CD4-positive, alpha-beta T cell treated with Interleukin-21 for 1 hour (primary cell): ENCODE measurements at regions not wholly inside any gene's neighbourhood (a gene's known extent, or its start where the extent isn't known, plus 50 kb on each side); places are given as distances from the start of the nearest gene placed in this dataset.
"Not testable (repeated sequence)": the region's sequence is repeated elsewhere in the genome, so short reads cannot be mapped to it uniquely, and the experiment has no call there.

Experiments
- DNase-seq: peaks from one replicate; pipeline ENCODE4 v3.0.0-alpha.2; 2020

- DNase-seq, result not testable (repeated sequence)
Measured at GRCh38 chr12:14032191-14032590, 50.8 kb upstream of the GRIN2B start.

- DNase-seq, result no peak
Measured at GRCh38 chr12:14043776-14044175, 62.4 kb upstream of the GRIN2B start.

DNA sequence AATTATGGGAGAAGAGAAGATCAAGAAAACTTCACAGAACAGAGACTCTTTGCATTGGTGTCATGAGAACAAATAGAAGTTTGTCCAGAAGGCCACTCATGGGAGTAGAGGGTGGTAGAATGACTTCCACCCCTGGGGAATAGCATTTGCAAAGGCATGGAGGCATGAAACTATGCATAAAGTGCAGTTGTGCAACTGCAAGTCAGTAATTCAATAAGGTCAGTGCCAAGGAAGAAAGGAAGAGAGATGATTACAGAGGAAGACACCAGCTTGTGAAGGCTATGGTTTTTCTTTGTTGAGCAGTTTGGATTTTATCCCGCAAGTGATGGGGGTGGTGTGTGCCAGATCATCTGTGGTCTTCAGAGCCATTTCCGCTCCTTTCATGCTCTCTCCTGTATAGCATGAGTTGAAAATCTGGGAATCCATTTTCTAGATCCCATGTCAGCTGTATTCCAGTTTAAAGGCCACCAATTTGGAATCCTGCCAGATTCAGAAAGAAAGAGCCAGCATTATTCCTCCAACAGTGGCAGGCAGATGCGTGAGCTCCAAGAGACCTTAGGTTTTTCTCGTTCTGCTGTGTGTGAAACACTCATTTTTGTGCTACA lies 67.6 kb upstream of the GRIN2B start:
- no peak for DNase-seq

DNA sequence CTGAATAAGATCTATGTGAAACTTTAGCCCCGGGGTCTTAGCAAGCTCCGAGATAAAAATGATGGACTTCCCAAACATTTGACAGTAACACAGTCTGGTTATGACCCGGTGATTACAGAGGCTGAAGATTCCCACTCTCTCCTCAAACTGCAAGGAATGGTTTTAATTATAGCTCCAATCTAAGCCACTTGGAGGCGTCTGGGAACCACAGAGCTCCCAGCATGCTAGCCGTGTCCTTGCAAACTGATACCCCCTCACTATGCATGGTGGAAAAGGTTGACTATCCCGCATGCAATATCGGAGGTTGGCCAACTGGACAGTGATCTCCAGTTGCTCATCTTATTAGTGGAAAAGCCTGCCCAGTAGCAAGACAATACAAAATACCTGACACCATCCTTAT lies 76.5 kb upstream of the GRIN2B start:
- no peak for DNase-seq

GRCh38 chr12:14058717-14059116 lies 77.3 kb upstream of the GRIN2B start:
- DNase-seq, result no peak

DNA sequence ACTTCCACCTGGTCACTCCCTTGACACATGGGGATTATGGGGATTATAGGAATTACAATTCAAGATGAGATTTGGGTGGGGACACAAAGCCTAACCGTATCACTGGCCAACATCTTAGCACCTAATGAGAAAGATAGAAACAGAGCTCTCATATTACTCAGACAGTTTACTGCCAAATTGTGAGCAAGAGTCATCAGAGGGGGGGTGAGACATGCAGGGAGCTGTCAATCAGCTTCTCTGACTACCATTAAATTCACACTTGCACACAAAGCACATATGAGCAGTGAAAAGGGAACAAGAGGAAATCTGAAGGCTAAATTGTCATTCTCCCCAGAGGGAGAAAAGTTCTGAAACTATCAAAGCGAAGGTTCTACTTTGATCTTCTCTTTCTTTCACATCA lies 78.1 kb upstream of the GRIN2B start:
- no peak for DNase-seq

- no peak for DNase-seq
Measured at GRCh38 chr12:14065616-14066015, 84.2 kb upstream of the GRIN2B start.

GRCh38 chr12:14066021-14066420 lies 84.6 kb upstream of the GRIN2B start:
- no peak for DNase-seq

- no peak for DNase-seq
Measured at GRCh38 chr12:14068961-14069360, 87.6 kb upstream of the GRIN2B start.

DNA sequence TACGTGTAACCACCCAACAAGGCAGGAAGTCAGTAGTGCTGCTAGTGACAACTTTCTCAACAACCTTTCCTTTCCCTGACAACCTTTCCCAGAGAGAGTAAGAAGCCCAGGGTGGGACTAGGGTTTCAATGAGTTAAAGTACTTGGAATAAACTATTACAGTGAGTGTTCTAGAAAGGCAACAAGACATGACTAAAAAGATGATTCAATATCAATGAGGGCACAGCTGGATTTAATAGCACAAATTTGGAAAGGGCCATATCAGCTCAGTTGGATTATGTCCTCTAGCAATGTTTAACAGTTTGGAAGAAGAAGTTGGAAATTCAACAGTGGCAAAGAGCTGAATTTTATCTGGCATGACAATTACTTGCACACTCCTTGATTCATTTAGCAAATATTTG lies 90.4 kb upstream of the GRIN2B start:
- no peak for DNase-seq

GRCh38 chr12:14072987-14073386 lies 91.6 kb upstream of the GRIN2B start:
- DNase-seq, result no peak

- DNase-seq, result no peak
Measured at GRCh38 chr12:14075797-14076393, 94.5 kb upstream of the GRIN2B start.

DNA sequence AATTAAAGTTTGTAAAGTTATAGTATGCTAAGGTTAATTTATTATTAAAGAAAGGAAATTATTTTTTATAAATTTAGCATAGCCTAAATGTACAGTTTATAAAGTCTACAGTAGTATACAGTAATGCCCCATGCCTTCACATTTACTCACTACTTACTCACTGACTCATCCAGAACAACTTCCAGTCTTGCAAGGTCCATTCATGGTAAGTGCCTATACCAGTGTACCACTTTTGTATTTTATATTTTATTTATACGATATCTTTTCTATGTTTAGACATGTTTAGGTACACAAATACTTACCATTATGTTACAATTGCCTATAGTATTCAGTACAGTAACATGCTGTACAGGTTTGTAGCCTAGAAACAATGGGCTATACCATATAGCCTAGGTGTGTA lies 95.1 kb upstream of the GRIN2B start:
- DNase-seq, result no peak

DNA sequence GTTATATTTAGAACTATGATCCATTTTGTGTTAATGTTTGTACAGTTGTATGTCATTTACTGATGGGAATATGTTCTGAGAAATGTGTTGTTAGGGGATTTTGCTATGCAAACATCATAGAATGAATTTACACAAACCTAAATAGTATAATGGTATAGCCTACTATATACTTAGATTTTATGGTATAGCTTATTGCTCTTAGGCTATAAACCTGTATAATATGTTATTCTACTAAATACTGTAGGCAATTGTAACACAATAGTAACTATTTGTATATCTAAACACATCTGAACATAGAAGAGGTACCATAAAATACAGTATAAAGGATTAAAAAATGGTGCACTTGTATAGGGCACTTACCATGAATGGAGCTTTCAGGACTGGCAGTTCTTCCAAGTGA lies 105.4 kb upstream of the GRIN2B start:
- DNase-seq, result no peak

DNA sequence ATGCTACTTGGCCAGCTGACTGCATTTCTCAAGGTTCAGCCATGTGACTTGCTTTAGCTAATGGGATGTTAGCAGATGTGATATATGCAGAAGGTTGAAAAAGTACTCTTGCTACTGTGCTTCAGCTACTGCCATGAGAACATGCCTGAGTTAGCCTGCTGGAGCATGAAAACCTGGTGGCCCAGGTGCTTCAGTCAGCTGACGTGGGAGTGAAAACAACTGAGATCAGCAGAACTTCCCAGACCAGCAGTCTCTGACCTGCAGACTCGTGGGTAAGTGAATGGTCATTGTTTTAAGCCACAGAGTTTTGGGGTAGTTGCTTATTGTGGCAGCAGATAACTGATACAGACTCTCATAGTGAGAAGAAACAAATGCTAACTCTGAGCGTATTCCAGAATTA lies 118.6 kb upstream of the GRIN2B start:
- no peak for DNase-seq

DNA sequence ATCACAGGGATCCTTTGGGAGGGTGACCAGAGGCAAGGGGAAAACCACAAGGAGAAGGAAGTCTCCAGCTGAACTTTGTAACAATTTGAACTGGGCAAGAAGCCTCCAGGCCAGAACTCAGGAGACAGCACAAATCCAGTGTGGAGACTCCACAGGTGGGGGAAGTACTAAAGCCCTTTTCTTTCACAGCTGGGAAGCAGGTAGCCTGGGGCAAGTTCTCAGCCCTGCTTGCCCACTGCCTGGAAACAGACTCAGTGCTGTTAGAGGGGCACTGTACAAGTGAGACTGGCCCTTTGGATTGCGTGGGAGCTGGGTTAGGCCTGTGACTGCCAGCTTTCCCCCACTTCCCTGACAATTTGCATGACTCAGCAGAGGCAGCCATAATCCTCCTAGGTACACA lies 120.2 kb upstream of the GRIN2B start:
- DNase-seq, result not testable (repeated sequence)

DNA sequence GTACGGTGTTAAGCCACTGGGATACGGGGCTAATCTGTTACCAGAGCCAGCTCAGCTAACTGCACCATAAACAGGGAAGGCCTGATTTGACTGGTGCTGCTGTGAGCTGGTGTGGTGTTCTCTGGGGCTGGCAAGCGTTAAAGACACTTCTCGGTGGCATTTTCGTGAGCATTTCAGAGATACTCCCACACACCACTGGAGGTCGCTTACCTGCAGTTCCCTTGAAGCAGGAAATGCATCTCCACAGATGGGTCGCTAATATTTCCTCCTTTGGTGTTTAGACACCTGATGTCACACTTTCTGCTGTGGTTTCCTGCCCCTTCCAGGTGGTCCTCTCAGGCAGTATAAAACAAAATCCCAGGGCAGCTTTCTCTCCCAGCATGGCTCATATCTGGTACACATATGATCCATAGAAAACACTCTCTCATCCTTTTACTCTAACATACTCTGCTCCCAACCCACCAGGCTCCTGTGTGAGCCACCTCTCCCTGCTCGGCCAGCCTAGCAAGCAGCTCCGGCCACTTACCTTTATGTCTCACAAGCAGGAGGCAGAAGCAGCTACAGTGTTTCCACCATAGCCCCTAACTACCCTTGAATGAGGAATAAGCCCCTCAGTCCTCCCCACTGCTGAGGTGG lies 129.9 kb upstream of the GRIN2B start:
- DNase-seq, result no peak

GRCh38 chr12:14113031-14113430 lies 131.6 kb upstream of the GRIN2B start:
- DNase-seq, result no peak

DNA sequence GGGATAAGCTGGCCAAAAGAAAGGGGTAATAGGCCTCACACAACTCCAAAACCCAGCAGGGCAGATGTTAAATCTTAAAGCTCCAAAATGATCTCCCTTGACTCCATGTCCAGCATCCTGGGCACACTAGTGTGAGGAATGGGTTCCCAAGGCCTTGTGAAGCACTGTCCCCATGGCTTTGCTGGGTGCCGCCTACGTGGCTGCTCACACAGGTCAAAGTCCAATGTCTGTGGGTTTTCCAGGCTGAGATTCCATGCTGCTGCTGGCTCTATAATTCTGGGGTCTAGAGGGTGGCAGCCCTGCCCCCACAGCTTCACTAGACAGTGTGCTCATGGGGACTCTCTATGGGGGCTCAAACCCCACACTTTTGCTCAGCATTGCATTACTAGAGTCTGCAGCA lies 145.3 kb upstream of the GRIN2B start:
- no peak for DNase-seq

GRCh38 chr12:14129611-14130195 lies 148.3 kb upstream of the GRIN2B start:
- DNase-seq, result no peak

DNA sequence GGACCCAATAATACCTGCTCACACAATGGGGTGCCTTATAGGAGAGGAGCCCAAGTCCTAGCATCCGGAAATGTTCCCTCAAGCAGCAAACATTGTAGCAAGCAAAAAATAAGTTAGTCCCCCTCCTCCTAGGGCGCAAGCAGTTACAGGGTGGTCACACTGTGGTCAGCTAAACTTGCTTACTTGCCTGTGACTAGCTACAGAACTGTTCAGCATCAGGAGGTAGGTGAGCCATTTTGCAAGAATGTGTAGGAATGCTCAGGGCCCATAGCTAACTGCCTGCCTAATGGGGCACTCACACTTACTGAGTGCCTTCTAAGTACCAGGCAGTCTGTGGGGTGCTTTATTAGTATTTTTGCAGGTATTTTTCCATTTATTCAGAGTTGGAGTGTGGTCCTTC lies 154.6 kb upstream of the GRIN2B start:
- no peak for DNase-seq

GRCh38 chr12:14138495-14138894 lies 157.1 kb upstream of the GRIN2B start:
- DNase-seq, result no peak

DNA sequence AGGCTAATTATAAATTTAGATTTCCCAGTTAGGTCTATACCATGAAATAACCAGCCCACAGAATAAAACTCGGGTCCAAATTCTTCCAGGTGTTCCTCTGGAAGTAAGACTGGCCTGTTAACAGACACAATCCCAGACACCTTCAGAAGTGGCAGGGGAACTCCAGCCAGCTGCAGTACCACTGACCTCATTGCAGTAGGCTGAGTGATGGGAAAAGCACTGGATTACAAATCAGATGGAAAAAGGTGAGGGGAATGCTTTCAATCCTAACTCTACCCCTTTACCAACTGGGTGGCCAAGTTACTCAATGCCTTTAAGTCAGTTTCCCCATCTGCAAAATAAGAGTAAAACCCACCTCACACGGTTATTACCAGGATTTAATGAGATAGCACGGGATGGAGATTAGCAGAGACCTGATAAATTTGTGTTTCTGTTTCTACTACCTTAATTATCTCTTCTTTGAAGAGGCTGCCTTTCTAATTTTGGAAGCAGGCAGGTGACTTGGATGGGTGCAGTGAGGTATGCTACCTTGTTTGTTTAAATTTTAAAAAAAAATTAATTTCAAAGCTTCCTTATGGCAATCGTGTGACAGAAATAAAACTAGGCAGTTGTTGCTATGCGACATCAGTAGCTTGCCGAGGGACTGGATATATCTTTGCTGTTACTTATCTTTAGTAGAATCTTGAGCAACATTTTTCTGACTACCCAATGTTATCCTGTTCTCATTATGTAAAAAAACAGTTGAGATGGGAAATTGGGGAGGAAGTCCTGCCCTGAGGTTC lies 167.3 kb upstream of the GRIN2B start:
- DNase-seq, result no peak

- no peak for DNase-seq
Measured at GRCh38 chr12:14153803-14154202, 172.4 kb upstream of the GRIN2B start.
